Sciatic nerve (tissue), 2 donors: ENCODE measurements at regions not wholly inside any gene's neighbourhood (a gene's known extent, or its start where the extent isn't known, plus 50 kb on each side); places are given as distances from the start of the nearest gene placed in this dataset.

ENCODE experiments used
- ATAC-seq: fragments of 200-7000 bp; cut with Tn5 transposase; one replicate; pipeline ENCODE4 v1.9.1; 2020; ENCODE audit warnings: mild to moderate bottlenecking, moderate library complexity
- DNase-seq: peaks from one replicate; pipeline ENCODE4 v3.0.0-alpha.2; 2020; ENCODE audit warnings: low spot score
- intact Hi-C: fragments of 100-400 bp; cut with DNase I; formaldehyde crosslinking; loops from one replicate; pipeline ENCODE4 v1.14.2; 2022
- donor health status: DM: no; HTN: no; CAD: no.
- donor health status: DM: no; HTN: no; CAD: no.

- intact Hi-C loops = no loop called here
These were observed 648.2 kb upstream of the PCDH9 start for GRCh38 chr13:67878376-67878775.

GRCh38 chr13:67877031-67877430 lies 646.9 kb upstream of the PCDH9 start:
- ATAC-seq = no peak
- intact Hi-C loops = no loop called here
- DNase-seq = no peak

More at GRCh38 chr13:67878376-67878775, 648.2 kb upstream of the PCDH9 start:
- no peak for ATAC-seq
- DNase-seq = no peak

GRCh38 chr13:67867206-67867605 lies 637.1 kb upstream of the PCDH9 start:
- intact Hi-C loops = no loop called here
- DNase-seq = no peak
- no peak for ATAC-seq

DNA sequence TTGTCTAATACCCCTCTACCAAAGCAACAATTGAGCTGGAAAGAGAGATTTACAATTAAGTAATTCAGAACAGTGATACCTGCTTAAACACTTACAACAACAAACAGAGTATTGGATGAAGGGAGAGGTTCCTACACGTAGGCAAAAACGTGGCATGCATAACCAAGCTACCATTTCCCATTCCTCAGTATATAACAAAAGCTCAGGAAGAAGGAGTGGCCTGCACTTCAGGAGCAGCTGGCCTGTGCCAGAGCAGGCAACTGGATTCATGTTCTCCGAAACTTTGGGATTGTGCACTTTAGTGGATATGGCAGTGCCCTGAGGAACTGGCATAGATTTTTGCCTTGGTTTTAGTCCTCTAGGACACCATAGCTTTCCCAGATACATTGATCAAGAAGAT lies 630.2 kb upstream of the PCDH9 start:
- intact Hi-C loops = no loop called here
- ATAC-seq = no peak
- DNase-seq = no peak

DNA sequence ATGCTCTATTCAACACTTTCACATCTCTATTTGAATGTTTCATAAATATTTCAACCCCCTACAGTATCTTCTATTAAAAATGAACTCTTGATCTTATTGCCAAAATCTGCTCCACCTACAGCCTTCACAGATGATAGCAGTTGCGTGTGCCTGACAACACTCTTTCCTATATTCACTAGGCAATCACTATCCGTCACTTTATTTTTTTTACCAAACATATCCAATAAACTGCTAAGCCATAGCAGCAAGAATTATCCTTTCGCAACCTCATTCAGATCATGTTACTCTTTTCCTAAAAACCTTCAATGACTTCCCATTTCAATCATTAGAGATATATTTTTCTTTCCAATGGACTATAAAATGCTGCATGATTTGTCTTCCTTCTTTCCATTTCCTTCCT lies 629.8 kb upstream of the PCDH9 start:
- ATAC-seq = no peak
- intact Hi-C loops = no loop called here

DNA sequence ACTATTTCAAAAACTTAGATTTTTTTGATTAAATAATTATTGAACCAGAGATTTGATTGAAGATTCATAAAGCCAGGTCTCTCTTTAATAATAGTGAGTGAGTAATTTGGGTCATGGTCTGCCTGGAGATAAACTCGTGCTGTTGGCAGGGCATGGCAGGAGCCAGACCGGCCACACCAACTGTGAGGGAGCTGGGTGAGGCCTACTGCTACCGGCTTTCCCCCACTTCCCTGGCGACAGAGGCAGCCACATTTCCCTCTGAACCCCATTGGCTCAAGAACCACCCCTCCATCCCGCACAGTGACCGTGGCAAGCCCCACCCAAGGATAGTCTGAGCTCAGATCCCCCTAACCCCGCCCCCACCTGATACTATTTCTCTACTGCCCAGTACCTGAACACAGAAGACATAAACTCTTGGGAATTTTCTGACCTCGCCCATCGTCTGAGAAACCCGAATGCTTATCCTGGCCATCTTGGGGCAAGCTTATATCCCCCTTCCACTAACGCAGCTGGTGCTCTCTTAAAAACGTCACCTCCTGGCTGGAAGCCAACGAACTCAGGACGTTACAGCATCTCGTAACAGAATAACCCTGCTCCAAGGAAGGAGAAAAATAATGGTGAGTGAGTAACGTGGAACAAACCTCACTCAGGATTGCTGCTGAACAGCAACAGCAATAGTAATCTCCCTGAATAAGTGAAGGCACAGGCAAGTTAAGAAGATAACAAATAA lies 627.6 kb upstream of the PCDH9 start:
- intact Hi-C loops = no loop called here
- no peak for ATAC-seq
- no peak for DNase-seq

More for the DNA sequence above, 629.8 kb upstream of the PCDH9 start:
- no peak for DNase-seq

- no peak for DNase-seq
- no peak for ATAC-seq
- intact Hi-C loops = no loop called here
These were observed 626.8 kb upstream of the PCDH9 start for GRCh38 chr13:67856955-67857354.

DNA sequence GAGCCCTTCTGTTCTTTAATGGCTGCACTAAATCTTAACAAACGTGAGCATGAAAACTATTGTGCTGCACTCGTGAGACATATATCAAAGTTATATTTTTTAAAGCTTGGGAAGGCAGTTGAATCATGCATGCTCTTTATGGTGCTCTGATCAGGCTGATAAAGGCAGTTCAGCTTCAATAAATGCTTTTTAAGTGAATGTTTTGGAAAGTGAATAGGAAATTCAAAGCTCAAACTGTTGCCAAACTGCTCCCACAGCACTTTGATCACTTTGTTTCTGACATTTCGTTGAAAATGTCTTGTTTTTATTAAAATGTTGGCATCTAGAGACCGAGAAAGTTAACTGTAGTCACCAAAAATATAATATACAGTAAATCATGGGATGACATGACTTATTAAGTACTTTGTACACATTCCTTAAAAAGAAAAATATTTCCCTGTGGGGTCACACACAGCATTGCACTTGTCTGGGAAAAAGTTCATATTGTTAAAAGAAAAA lies 625.7 kb upstream of the PCDH9 start:
- intact Hi-C loops = no loop called here
- DNase-seq = no peak
- ATAC-seq = no peak

DNA sequence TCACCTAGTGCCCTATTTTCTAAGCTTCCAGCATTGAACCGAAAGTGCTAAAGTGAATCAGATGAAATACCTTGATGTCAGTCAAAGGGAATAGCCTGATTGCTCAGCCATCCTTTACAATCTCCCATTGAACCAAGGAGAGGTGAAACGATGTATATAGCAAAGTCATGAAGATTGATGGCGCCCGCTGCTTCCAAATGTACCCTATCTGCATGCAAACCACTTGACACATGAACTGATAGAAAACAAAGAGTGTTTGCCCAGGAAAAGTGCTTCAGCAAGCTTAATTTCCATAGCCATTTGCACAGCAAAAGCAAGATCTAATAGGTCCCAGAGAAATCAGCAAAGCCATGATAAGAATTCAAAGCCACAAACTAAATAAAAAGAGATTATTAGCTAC lies 624.9 kb upstream of the PCDH9 start:
- intact Hi-C loops = no loop called here
- no peak for DNase-seq
- ATAC-seq = no peak

- intact Hi-C loops = no loop called here
- DNase-seq (no peak), ATAC-seq (no peak)
These were observed 614.4 kb upstream of the PCDH9 start for GRCh38 chr13:67844574-67844973.

- no peak for DNase-seq
- ATAC-seq = no peak
- intact Hi-C loops = no loop called here
These were observed 610.9 kb upstream of the PCDH9 start for GRCh38 chr13:67841071-67841470.

GRCh38 chr13:67833564-67833963 lies 603.4 kb upstream of the PCDH9 start:
- intact Hi-C loops = loop anchor here (10.0 kb wide), 1 partner anchor 1641 kb away; no protein-coding TSS in a partner anchor
- ATAC-seq = no peak
- DNase-seq = no peak

DNA sequence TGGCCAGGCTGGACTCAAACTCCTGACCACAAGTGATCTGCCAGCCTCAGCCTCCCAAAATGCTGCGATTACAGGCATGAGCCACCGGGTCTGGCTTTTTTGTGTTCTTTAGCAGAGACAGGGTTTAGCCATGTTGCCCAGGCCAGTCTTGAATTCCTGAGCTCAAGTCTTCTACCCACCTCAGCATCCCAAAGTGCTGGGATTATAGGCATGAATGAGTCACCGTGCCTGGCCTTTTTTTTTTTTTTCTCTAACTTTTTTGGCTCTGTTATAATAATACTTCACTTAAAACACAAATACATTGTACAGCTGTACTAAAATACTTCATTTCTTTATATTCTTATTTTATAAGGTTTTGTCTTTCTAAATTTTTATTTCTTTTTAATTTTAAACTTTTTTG lies 599.5 kb upstream of the PCDH9 start:
- DNase-seq = no peak
- intact Hi-C loops = loop anchor here (10.0 kb wide), 1 partner anchor 1645 kb away; no protein-coding TSS in a partner anchor
- ATAC-seq = no peak

DNA sequence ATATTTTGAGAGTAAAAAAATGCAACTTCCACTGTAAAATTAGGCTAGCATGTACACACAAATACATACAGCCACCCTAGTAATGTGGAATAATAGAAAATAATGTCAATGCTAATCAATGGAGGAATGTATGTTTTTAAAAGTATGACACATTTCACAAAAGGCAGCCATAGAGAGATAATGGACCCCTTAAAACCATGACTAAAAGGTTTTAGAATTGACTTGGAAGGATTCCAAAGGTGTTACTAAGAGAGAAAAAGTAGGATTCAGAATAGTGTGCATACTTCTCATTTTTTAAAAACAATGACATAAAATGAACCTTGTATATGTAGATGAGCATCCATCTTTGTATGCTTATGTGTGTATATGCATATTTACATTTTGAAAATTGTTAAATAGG lies 597.9 kb upstream of the PCDH9 start:
- ATAC-seq = no peak
- no peak for DNase-seq
- intact Hi-C loops = no loop called here

GRCh38 chr13:67821606-67822005 lies 591.5 kb upstream of the PCDH9 start:
- DNase-seq (no peak), ATAC-seq (no peak)
- intact Hi-C loops = no loop called here

DNA sequence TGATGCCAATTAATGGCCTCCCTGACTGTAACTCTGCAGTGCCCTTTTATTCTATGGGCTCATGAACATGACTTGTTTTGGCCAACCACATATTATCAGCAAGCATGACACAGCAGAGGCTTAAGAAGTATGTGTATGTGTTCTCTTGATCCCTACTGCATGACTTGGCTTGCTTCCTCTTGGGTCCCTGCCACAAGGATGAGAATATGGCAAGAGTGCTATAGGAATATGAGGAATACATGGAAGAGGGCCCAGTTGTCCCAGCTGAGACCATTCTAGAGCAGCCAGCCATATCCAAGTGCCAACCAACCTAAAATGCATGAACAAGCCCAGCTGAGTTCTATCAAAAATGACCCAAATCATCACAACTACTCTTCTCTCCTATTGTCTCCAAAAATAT lies 576.7 kb upstream of the PCDH9 start:
- no peak for ATAC-seq
- intact Hi-C loops = no loop called here

DNA sequence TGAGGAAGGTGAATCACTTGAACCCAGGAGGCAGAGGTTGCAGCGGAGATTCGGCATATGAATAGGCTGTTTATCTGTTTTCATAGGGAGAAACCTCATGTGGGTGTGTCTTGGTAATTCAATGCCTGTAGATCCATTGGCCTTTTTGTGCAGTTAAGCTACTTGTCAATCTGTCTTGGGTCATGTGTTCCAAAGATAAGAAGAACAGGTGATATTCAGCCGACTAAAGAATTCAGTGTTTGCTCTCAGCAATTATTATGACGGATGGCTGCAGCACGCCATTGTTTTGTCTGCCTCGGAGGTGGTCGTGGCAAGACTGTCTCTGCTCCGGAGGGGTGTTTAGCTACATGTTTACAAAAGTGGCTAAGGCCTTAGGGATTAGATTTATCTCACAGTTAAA lies 573.0 kb upstream of the PCDH9 start:
- ATAC-seq = no peak
- intact Hi-C loops = no loop called here
- DNase-seq = no peak

More for the DNA sequence above, 576.7 kb upstream of the PCDH9 start:
- DNase-seq = no peak

DNA sequence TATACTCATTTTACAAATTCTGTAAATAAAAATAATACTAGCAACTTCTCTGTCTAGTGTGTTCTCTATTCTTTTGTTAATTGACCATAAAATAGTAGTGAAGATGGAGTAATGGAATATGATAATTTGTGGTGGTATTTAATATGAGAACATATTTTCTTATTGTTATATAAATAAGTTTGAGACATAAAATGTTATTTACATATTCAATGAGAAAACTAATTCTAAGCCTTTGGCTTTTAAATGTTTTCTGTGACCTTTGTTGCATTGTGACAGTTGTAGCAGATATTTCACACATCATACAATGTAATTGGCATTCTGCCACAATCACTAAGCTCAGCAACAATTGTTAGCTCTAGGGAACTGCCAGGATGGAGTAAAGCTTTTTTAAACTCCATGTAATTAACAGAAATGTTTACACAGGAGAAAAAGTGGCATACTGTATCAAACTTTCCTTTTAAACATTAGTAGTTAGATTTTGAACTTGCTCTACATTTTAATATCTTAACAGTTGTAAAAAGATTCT lies 562.1 kb upstream of the PCDH9 start:
- intact Hi-C loops = no loop called here
- DNase-seq (no peak), ATAC-seq (no peak)

DNA sequence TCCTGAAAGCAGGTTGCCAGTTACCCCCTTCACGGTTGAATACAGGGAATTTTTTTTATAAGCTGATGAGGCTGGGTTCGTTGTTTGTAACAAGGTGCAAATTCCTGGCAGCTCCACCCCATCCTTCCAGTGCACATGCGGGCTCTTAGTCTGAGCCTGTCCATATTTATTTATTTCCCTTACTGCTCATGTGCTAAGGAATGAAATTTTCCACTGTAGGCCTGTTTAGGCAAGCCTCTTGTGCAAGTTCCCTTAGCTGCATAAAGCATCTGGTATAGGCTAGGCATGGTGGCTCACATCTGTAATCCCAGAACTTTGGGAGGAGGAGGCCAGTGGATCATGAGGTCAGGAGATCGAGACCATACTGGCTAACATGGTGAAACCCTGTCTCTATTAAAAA lies 560.9 kb upstream of the PCDH9 start:
- DNase-seq (no peak), ATAC-seq (no peak)
- intact Hi-C loops = no loop called here

GRCh38 chr13:67776151-67776550 lies 546.0 kb upstream of the PCDH9 start:
- no peak for ATAC-seq
- intact Hi-C loops = no loop called here
- DNase-seq = no peak

DNA sequence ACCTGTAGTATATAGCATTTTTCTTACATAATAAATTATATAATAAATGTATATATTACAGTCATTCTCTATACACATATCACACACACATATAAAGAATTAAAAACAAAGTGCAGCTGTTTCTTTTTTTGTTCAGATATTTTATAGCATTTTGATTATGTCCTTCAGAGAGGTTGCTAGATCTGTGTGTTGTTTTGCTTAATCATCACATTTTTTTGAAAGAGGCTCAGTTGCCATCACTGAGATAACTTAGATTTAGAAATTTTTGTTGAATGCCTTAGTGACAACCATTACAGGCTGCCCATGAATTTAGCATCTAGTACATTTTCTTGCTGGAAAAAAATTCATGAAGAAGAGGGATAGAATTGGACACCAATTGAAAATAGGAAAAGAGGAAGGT lies 545.2 kb upstream of the PCDH9 start:
- intact Hi-C loops = no loop called here
- no peak for ATAC-seq

More for the DNA sequence above, 545.2 kb upstream of the PCDH9 start:
- no peak for DNase-seq
